Dedifferentiated amniotic fluid mesenchymal stem cell (primary cell): ENCODE measurements at regions not wholly inside any gene's neighbourhood (a gene's known extent, or its start where the extent isn't known, plus 50 kb on each side); places are given as distances from the start of the nearest gene placed in this dataset.
"Not testable (repeated sequence)": the region's sequence is repeated elsewhere in the genome, so short reads cannot be mapped to it uniquely, and the experiment has no call there.

Source experiments
- DNase-seq: peaks from one replicate; pipeline ENCODE4 v3.0.0-alpha.2; 2016; ENCODE audit errors: extremely low spot score

DNA sequence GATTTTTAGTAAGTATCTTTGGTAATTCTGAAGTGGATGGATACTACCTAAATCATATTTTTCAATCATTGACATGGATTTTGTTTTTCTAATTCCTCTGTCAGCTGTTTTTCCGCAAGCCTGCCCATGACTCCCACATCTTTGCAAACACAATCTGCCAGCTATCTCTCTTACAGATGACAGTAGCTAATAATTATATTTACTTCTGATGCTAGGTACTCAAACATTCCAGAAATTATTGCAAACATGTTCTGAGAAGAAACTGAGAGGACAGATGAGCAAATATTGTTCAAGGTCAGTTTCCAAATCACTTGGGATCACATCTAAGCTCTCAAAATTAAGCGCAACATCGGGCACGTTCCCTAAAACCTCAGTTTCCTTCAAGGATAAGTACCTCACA lies 270.0 kb upstream of the CDH19 start:
- DNase-seq = no peak

DNA sequence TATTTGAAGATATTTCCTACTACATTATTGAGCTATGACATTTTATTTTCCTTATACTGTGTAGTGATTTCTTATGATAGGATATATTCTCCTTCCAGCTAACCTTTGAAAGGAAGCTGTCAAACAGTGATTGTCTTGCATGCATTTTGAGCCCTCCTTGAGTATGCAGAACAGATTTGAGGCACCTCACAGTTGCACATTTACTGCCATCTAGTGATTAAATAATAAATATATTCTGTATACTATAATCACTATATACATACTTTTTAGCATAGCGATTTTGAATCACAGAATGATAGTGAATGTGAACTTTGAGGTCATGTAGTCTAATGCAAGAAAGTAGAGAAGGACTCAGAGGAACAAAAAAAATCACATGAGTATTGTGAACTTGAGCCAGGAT lies 268.4 kb upstream of the CDH19 start:
- no peak for DNase-seq

DNA sequence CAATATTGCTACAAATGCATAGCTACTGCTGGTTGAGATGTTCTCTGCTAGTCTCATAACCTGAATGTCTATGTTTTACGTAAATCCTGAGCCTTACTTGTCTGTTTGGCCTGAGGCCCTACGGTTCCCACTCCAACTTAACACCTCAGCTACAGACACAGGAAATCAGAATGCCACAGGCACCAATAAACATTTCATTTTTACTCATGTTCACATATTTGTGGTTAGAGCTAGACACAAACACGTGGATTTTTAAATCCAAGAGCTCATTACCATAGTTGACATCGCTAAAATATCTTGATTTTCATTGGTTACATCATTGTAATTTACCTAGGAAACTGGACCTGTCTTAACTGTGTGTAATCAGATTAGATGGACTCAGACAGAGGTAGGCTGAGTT lies 263.8 kb upstream of the CDH19 start:
- DNase-seq = no peak

DNA sequence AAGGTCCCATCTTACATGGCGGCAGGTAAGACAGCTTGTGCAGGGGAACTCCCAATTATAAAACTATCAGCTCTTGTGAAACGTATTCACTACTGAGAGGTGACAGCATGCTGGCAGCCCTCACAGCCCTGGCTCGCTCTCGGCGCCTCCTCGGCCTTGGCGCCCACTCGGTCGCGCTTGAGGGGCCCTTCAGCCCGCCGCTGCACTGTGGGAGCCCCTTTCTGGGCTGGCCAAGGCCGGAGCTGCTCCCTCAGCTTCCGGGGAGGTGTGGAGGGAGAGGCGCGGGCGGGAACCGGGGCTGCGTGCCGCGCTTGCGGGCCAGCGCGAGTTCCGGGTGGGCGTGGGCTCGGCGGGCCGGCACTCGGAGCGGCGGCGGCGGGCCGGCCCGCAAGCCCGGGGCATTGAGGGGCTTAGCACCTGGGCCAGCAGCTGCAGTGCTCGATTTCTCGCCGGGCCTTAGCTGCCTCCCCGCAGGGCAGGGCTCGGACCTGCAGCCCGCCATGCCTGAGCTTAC lies 262.6 kb upstream of the CDH19 start:
- not testable (repeated sequence) for DNase-seq

DNA sequence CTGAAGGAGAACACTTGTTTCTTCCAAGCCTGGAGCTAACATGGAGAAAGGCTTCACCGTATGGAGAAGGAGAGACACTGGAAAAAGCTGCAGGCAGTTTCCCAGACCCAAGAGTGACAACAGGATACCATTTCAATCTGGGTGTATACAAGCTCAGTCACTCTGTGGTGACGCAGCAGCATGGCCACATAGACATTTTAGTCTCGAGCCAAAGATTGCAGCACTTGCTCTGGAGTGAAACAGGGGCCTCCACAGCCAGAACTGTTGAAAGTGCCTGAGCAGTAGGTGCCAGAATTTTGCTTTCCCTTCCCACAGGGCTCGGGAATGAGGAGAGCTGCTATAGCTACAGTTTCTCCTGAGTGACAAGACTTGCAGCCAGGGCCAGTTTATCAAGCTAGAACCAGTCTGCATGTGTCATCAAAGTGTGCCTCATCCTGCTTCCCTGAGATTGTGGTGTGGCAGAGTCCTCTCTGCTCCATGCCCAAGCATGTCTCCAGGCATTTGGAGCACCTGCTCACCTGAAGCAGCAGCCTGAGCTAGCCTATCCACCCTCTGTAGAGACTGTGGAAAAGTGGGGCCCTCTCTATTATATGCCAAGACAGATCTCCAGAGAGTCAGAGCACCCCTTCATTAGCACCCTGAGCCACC lies 234.6 kb upstream of the CDH19 start:
- no peak for DNase-seq

DNA sequence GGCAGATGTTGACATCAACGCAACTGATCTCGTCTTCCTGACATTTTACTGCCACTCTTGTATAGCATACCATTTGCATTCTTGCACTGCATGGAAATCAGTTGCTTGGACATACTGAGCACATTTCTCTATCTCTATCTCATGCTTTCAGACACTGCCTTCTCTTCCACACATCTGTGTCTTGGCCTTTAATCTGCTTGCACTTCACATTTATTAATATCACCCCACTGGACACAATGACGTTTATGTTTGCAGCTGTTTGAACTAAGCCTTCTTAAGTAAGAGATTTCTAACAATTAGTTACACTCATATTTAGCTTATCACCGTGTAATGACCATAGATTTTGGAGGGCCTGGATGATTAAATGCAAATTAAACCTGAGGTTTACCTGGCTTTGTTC lies 229.8 kb upstream of the CDH19 start:
- no peak for DNase-seq

DNA sequence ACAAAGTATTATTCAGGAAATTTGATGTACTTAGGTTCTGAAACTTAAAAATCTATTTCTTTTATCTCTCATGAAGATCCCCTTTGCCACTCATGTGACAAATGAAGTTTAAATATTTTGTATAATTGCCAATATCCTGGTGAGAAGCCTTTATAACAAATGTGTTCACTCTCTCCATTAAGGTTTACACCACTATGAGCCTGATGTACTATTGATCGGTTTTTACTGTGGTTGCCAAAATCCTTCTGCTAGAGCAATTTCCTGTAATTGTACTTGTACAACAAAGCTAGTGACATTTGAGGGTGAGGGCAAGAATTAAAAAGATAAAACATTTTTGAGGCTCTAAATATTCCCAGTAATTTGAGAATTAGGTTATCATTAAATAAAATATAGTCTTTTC lies 222.3 kb upstream of the CDH19 start:
- no peak for DNase-seq

DNA sequence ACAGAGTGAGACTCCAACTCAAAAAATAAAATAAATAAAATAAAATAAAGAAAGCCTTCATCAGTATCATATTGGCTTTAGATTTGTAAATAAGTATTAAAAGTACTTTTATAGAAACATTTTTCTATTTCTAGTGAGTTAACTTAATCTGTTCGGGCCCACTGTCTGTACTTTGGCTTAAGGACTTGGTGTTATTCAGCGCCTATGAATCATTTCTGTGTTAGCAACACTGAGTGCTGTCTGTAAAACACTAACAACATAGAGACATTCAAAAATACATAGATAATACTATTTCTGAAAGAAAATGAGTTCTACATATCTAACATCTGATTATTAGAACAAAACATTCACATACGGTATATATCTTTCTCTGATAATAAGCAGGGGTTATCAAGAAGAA lies 221.5 kb upstream of the CDH19 start:
- DNase-seq = no peak

DNA sequence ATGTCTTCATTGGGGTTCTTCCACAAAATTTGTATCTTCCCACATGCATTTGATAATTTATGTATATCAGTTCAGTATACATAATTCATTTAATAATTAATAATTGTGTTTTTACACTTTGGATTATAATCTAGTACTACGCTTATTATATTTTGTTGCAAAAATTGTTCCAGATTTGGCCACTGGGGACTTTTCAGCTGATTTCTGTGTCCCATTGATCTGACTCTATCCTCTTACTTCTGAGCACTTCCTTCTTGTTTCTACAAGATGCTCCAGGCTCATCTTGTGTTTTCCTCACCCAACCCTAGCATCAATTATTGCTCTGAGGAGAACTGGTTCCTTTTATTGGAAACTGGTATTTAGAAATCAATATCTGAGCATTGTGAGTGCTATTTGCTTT lies 215.3 kb upstream of the CDH19 start:
- DNase-seq = no peak

DNA sequence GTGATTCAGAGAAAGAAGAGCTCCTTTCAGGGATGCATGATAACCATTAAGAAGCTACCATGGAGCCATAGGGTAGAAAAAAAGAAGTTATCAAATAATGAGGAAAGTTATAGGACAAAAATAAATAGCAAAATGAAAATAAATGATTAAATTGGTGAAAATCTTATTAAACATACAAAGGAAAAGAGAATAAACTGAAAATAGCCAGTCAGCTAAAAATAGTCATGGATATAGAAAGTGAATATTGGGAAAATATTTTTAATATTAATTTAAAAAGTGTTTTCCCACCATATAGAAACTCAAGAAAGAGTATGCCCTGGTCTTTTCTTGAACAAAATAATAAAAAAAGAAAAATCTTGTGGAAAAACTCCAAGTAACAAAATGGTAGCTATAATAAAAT lies 209.2 kb upstream of the CDH19 start:
- DNase-seq = no peak

DNA sequence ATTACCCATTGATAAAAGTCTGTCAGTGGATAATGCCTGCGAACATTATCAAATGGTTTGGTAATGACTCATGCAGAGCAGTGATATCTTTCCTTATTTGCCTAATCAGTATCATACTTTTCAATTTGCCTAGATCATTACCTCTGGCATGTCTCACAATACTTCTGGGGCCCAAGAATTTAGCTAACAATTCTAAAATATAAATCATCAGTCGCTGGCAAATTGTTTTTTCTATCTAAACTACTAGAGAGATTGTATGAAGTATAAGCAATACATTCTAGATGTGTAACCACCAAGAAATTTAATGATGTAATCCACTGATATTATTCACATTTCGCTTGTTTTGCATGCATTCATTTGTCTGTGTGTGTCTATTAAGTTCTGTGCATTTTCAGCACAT lies 191.2 kb upstream of the CDH19 start:
- DNase-seq = no peak

DNA sequence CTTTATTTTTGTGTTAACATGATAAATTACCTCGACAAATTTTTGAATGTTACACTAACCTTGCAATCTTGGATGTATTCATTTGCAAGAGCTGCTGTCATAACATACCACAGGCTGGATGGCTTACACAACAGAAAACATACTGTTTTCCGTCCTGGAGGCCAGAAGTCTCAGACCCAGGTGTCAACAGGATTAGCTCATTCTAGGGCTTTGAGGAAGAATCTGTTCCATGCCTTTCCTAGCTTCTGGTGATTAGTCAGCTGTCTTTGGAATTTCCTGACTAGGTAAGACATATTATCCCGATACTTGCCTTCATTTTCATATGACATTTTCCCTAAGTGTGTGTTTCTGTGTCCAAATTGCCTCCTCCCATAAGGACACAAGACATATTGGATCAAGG lies 188.6 kb upstream of the CDH19 start:
- DNase-seq = no peak

DNA sequence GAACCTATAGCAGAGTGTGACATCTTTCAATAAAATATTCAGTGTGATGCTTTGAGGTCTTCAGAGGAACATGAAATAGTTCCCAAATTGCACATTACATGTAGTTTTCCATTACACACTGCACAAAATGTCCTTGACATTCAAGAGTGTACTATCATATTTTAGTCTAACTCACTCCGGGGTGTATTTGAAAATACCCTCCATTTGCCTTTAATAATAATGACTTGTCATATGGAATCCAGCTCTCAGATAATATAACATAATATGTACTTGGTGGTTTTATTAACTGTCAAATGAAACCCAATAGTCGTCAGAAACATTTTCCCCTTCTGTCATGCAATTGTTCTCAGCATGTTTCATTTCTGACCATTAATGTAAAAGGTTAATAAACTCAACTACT lies 176.7 kb upstream of the CDH19 start:
- DNase-seq = no peak

DNA sequence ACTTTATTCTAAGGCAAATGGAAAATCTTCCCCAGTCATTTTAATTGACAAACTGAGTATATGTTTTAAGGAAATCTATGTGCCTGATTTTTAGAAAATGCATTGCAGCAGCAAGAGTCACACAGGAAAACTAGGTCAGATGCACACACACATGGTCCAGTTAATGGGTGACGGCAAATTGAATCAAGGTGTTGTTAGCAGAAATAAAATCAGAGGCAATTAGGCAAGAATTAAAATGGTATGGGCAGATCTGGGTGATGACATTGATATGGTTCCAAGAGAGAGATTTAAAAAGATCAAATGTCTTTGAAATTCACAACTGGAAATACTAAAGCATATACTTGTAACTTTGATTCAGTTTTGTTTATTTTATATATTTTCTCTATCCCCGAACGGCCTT lies 174.2 kb upstream of the CDH19 start:
- no peak for DNase-seq

DNA sequence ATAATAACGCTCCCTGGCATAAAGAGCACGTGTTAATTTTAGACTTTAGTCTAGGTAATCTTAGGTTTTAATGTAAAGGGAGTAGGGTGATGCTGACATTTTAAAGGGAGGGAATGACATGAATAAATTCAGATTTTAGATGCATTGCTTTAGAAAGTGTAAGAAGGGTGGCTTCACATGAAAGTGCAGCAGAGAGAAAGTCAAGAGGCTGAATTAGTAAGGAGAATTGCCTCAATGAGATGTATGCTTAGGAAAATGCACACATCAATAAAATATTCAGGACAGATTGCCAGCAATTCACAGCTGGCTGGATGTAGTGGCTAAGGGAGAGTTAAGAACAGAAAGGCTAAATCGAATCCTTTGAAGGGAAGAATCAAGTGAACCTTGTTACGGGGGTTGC lies 165.5 kb upstream of the CDH19 start:
- no peak for DNase-seq

DNA sequence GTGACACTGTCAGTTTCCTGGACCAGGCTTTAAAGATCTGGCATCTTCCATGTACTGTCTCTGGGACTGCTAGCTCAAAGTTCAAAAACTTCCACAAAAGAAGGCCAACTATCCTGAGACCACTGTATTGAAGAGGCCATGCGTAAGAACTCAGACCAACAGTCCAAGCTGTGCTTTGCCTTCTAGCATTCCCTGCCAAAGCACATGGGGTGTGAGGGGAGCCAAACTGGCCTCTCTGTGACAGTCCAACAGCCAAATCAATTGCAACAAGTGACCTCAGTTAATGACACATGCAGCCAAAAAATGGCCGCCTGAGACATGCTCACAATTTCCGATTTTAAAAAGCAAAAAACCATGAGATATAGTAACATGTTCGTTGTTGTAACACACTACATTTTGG lies 160.3 kb upstream of the CDH19 start:
- DNase-seq = no peak

DNA sequence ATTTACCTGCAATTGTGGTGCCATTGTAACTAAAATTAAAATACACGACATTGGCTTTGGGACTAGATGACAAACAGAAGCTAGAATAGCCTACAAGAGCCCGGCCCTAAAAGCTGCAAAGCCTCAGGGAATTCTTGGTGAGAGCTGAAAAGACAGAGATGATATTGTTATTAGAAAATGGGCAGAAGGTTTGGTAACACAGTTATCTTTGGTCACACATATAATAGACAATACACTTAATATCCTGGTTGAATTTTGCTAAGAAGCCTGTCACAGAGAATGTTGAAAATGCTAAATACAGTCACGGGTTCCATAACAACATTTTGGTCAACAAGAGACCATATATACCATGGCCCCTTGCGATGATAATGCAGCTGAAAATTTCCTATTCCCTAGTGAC lies 157.3 kb upstream of the CDH19 start:
- no peak for DNase-seq

DNA sequence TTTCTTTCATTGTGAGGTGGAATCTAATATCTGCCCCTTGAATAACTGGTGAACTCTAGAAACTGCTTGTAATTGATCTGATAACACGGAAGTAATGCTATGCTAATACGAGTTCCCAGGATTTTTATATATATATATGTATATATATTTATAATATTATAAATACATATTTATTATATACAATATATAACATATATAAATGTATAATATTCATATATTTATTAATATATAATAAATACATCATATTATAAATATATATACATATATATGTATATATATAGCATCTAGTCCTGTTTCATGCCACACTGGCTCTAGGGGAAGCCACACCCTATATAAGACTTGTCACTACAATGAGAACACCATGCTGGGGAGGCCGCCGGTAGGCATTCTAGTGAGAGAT lies 156.7 kb upstream of the CDH19 start:
- DNase-seq = no peak

DNA sequence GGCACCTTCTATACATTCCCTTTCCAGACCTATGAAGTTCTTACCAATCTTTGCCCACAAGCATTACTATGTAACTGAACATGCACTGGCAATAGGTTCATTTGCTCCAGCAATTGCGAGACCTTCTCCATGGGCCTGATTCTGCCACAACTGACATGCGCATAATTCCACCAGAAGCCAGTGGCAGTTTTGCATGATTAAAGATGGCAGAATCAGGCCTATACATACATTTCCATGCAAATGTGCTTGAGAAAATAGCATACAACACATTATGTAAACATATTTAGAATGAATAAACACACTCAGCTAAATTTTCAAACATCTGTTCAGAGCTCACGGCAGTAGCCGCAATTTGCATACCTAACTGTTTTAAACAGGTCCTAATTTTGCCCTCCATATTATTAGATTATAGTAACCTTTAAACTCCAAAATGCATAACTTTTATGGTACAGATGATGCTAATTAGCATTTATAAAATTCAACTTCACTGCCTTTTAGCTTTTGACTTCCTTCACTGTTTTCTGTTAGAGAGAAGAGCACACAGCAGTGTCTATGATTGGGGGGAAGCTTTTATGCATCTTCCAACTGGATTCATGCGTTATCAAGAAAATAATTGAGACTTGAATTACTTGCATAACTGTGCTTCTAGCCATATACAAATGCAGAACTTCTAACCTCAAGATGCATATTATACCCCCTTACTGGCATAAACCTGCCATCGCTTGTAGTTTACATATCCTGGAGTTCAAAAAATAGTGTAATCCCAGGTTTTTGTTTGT lies 155.3 kb upstream of the CDH19 start:
- no peak for DNase-seq

DNA sequence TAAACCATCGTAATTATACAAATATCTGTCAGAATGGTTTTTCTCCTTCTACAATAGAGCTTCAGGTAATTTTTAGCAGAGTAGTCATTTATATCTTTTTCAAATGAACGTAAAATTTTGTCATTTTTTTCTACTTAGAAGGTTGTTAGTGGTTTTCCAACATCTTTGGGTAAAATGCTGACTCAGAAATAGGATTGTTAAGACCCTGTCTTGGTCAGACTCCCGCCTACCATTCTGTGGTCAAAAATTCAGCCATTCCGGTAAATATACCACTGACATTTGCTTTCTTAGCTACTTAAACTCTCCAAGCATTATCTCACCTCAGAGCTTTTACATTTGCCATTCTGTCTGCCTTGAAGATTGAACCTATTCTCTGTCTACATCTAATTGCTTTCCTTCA lies 154.1 kb upstream of the CDH19 start:
- no peak for DNase-seq

DNA sequence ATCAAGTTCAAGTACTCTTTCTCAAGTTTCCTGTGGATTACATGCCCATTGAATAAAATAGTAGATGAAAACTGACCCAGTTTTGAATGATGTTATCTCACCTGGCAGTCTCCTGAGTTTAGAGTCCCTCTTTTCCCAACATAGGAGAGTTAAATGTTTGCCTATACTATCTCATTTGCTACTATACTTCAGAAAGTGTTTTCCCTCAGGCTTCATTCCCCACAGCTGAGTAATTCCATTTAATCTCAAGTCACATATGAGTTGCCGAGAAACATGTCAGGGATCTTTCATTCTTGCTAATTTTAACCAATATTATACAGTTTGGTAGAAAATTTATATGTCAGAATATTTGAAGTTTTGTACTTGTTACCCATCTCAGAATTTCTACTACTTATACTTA lies 150.4 kb upstream of the CDH19 start:
- no peak for DNase-seq

DNA sequence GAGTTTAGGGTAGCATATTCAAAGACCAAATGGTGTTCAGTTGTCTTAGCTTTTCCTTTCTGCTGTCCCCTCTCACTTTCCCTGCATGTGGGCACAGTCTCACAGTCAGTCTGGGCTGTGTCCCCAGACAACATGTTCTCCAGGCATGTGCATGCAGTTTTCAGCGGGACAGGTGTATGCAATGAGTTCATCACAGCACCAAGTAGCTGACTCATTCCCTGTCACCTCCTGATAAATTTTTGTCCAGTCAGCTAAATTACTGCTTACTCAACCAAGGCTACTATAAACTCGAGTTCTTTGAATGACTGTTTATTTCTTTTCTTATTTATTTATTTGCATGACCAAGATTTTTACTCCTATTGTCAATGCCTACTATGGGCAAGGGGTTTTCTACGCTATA lies 148.8 kb upstream of the CDH19 start:
- no peak for DNase-seq

DNA sequence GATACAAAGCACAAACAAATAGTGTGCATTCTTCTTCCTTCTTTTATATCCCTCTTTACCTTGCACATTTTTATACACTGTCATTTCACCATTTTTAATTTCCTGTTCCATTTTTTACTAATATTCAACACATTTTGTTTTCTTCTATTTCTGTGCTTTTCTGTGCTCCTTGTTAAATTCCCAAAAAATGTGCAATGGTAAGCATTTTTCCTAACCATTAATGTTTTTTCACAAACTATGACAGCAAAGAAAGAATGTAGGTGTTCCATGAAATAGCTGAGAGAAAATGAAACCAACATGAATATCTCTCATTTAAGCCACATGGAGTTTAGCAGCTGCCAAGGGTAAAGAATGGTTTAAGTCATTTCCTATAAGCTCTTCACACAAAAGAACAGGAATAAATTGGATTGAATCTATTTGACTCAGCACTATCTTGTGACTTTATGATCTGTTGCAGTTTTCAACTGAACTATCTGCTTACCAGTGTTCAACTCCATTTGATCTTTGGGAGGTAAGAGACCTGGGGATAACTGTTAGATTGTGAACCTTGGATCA lies 145.7 kb upstream of the CDH19 start:
- no peak for DNase-seq
